Mesendoderm (in vitro differentiated cells): ENCODE measurements at regions not wholly inside any gene's neighbourhood (a gene's known extent, or its start where the extent isn't known, plus 50 kb on each side); places are given as distances from the start of the nearest gene placed in this dataset.

ENCODE experiments used
- DNase-seq: peaks from one replicate; pipeline ENCODE4 v3.0.0; 2013
- H2AK5ac ChIP-seq: 2 replicates; pipeline ENCODE4 v1.6.1; 2013; ENCODE audit warnings: low read length, inconsistent platforms
- H2BK120ac ChIP-seq: 2 replicates; pipeline ENCODE4 v1.6.1; 2013; ENCODE audit warnings: low read depth, mild to moderate bottlenecking, low read length, moderate library complexity, mixed read lengths
- H2BK15ac ChIP-seq: replicated peaks from 2 replicates; pipeline ENCODE4 v1.6.1; 2013; ENCODE audit warnings: low read depth, mild to moderate bottlenecking, moderate library complexity
- H2BK5ac ChIP-seq: 2 replicates; pipeline ENCODE4 v1.6.1; 2013; ENCODE audit warnings: low read length, inconsistent platforms
- H3K18ac ChIP-seq: 2 replicates; pipeline ENCODE4 v1.6.1; 2013; ENCODE audit warnings: mild to moderate bottlenecking, low read length, mixed read lengths
- H3K23ac ChIP-seq: one replicate; pipeline ENCODE4 v1.6.1; 2013; ENCODE audit warnings: low read length
- H3K27ac ChIP-seq: 2 replicates; pipeline ENCODE4 v1.5.1; 2013; ENCODE audit warnings: low read depth, mild to moderate bottlenecking, inconsistent platforms, low read length, moderate library complexity
- H3K27me3 ChIP-seq: 2 replicates; pipeline ENCODE4 v1.6.1; 2013; ENCODE audit warnings: low read length, control low read depth, mild to moderate bottlenecking, inconsistent platforms; ENCODE audit not compliant: insufficient read depth, poor library complexity
- H3K36me3 ChIP-seq: 2 replicates; pipeline ENCODE4 v1.6.1; 2013; ENCODE audit warnings: low read length, inconsistent platforms; ENCODE audit not compliant: control insufficient read depth, insufficient read depth
- H3K4ac ChIP-seq: one replicate; pipeline ENCODE4 v1.6.1; 2013; ENCODE audit warnings: low read depth, mild to moderate bottlenecking, low read length, moderate library complexity
- H3K4me1 ChIP-seq: 2 replicates; pipeline ENCODE4 v1.6.1; 2013; ENCODE audit warnings: low read depth, low read length, inconsistent platforms; ENCODE audit not compliant: control insufficient read depth
- H3K4me2 ChIP-seq: 2 replicates; pipeline ENCODE4 v1.6.1; 2013; ENCODE audit warnings: low read length
- H3K4me3 ChIP-seq: 2 replicates; pipeline ENCODE4 v1.5.1; 2013; ENCODE audit warnings: mild to moderate bottlenecking, low read length
- H3K56ac ChIP-seq: one replicate; pipeline ENCODE4 v1.6.1; 2013; ENCODE audit warnings: low read length
- H3K79me1 ChIP-seq: 2 replicates; pipeline ENCODE4 v1.6.1; 2013; ENCODE audit warnings: low read length, inconsistent platforms
- H3K79me2 ChIP-seq: 2 replicates; pipeline ENCODE4 v1.6.1; 2013; ENCODE audit warnings: mild to moderate bottlenecking, low read length; ENCODE audit not compliant: control insufficient read depth, insufficient read depth
- H3K9ac ChIP-seq: 2 replicates; pipeline ENCODE4 v1.6.1; 2013; ENCODE audit warnings: low read length, inconsistent platforms
- H4K5ac ChIP-seq: one replicate; pipeline ENCODE4 v1.6.1; 2013; ENCODE audit warnings: low read length
- H4K8ac ChIP-seq: one replicate; pipeline ENCODE4 v1.6.1; 2013; ENCODE audit warnings: low read depth, mild to moderate bottlenecking, control low read depth, low read length, moderate library complexity
- WGBS: extraction: QIAGEN DNeasy Blood & Tissue Kit; methylation state at CpG from one replicate; pipeline ENCODE4 v1.1.7; 2013; ENCODE audit warnings: low lambda C conversion rate, missing lambda C conversion rate; ENCODE audit not compliant: insufficient coverage; ENCODE audit errors: extremely low coverage; 5-methylcytosine and 5-hydroxymethylcytosine counted together

GRCh38 chr7:156220078-156220605 lies 407.9 kb upstream of the SHH start:
- no peaks in the 10 kb centered on the region for H3K4me1 ChIP-seq
- no peak overlapping the region for H3K18ac ChIP-seq
- no peak overlapping the region for H2BK5ac ChIP-seq
- H4K5ac ChIP-seq, result no peak overlapping the region
- H3K23ac ChIP-seq, result no peak overlapping the region
- H3K79me2 ChIP-seq, result no peaks in the 10 kb centered on the region
- H3K4ac ChIP-seq, result no peak overlapping the region
- H3K36me3 ChIP-seq, result no peaks in the 10 kb centered on the region
- H3K4me3 ChIP-seq, result no peak overlapping the region
- no peaks in the 10 kb centered on the region for H3K79me1 ChIP-seq
- H4K8ac ChIP-seq, result no peak overlapping the region
- H3K27me3 ChIP-seq, result no peaks in the 10 kb centered on the region
- H2BK120ac ChIP-seq, result no peak overlapping the region
- DNase-seq, result no peak
- H3K56ac ChIP-seq, result no peak overlapping the region
- no peak overlapping the region for H2BK15ac ChIP-seq
- no peak overlapping the region for H3K27ac ChIP-seq
- no CpG with 5 or more reads among the region's 16 CpGs for WGBS
- no peak overlapping the region for H3K4me2 ChIP-seq
- no peak overlapping the region for H2AK5ac ChIP-seq
- H3K9ac ChIP-seq, result no peak overlapping the region

- Histone ChIP-seq H3K56ac (no peak overlapping the region), H3K27ac (no peak overlapping the region), H4K5ac (no peak overlapping the region), H3K36me3 (no peaks in the 10 kb centered on the region), H2BK5ac (no peak overlapping the region), H3K4me1 (no peaks in the 10 kb centered on the region), H3K4ac (no peak overlapping the region), H2BK120ac (no peak overlapping the region), H3K79me1 (no peaks in the 10 kb centered on the region), H2AK5ac (no peak overlapping the region), H3K18ac (no peak overlapping the region), H4K8ac (no peak overlapping the region), H3K23ac (no peak overlapping the region), H3K4me3 (no peak overlapping the region), H3K79me2 (no peaks in the 10 kb centered on the region), H3K4me2 (no peak overlapping the region), H3K27me3 (no peaks in the 10 kb centered on the region), H3K9ac (no peak overlapping the region), H2BK15ac (no peak overlapping the region)
- no CpG with 5 or more reads among the region's 18 CpGs for WGBS
- DNase-seq, result no peak
These were observed 407.2 kb upstream of the SHH start for GRCh38 chr7:156219307-156220077.

DNA sequence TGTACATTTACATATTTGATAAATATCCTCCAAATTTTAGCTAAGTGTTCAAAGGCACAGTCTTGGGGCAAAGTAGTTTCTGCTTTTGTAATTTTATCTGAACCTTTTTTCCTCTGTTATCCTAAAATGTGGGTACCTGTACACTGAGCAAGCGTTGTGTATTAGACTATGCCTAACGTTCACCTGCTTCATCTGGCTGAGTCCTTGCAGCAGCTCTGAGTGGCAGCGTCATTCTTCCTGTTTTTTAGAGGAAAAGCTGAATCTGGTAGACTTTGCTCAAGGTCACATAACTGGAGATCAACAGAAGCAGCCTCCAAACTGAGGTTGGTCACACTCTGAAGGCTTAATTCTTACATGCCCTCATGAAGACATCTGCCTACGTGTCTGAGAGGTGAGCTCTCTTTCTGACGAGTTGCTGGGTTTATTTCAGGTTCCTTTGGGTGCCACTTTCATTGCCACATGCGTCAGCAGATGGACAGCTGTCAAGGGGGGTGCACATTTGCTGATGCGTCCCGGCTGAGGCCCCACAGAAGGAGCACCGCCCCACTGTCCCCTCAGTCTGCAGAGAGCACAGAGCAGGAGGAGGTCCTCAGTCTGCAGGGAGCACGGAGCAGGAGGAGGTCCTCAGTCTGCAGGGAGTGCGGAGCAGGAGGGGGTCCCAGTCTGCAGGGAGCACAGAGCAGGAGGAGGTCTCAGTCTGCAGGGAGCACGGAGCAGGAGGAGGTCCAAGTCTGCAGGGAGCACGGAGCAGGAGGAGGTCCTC lies 406.5 kb upstream of the SHH start:
- no CpG with 5 or more reads among the region's 13 CpGs for WGBS
- Histone ChIP-seq H2BK15ac (no peak overlapping the region), H3K79me1 (no peaks in the 10 kb centered on the region), H3K27ac (no peak overlapping the region), H3K4ac (no peak overlapping the region), H4K5ac (no peak overlapping the region), H3K23ac (no peak overlapping the region), H4K8ac (no peak overlapping the region), H2BK5ac (no peak overlapping the region), H3K36me3 (no peaks in the 10 kb centered on the region), H2BK120ac (no peak overlapping the region), H3K27me3 (no peaks in the 10 kb centered on the region), H3K9ac (no peak overlapping the region), H3K79me2 (no peaks in the 10 kb centered on the region), H2AK5ac (no peak overlapping the region), H3K4me3 (no peak overlapping the region), H3K4me2 (no peak overlapping the region), H3K18ac (no peak overlapping the region), H3K4me1 (no peaks in the 10 kb centered on the region), H3K56ac (no peak overlapping the region)
- no peak for DNase-seq

DNA sequence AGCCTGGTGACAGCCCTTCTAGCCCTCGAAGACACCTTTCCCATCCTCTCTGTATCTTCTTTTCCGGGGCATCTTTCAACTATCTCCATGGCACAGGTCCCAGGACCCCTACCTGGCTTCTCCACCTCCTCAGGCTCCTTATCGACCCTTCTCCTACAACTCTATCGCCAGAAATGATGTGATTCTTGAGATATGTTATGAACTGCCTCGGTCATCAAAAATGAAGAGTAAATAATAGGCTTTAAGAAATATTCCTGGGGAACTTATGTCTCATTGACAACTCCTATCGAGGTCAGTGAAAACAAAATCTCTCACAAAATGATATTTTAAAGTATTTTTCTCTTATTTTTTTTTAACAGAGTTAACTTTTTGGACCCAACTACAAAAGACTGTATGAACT lies 405.5 kb upstream of the SHH start:
- Histone ChIP-seq H3K79me1 (no peaks in the 10 kb centered on the region), H4K5ac (no peak overlapping the region), H3K23ac (no peak overlapping the region), H2BK15ac (no peak overlapping the region), H3K27me3 (no peaks in the 10 kb centered on the region), H3K4me1 (no peaks in the 10 kb centered on the region), H3K4ac (no peak overlapping the region), H3K18ac (no peak overlapping the region), H3K36me3 (no peaks in the 10 kb centered on the region), H3K9ac (no peak overlapping the region), H3K56ac (no peak overlapping the region), H3K4me3 (no peak overlapping the region), H3K79me2 (no peaks in the 10 kb centered on the region), H2BK120ac (no peak overlapping the region), H2AK5ac (no peak overlapping the region), H3K4me2 (no peak overlapping the region), H4K8ac (no peak overlapping the region), H3K27ac (no peak overlapping the region), H2BK5ac (no peak overlapping the region)
- no CpG with 5 or more reads among the region's 6 CpGs for WGBS
- no peak for DNase-seq

- H3K27ac ChIP-seq, result no peak overlapping the region
- H3K4me2 ChIP-seq, result no peak overlapping the region
- H3K4ac ChIP-seq, result no peak overlapping the region
- H2BK5ac ChIP-seq, result no peak overlapping the region
- H3K23ac ChIP-seq, result no peak overlapping the region
- H3K36me3 ChIP-seq, result no peaks in the 10 kb centered on the region
- H4K5ac ChIP-seq, result no peak overlapping the region
- no peak overlapping the region for H2BK15ac ChIP-seq
- no peak for DNase-seq
- no CpG with 5 or more reads among the region's 7 CpGs for whole genome bisulfite sequencing
- H2BK120ac ChIP-seq, result no peak overlapping the region
- no peaks in the 10 kb centered on the region for H3K4me1 ChIP-seq
- H3K18ac ChIP-seq, result no peak overlapping the region
- H3K56ac ChIP-seq, result no peak overlapping the region
- no peak overlapping the region for H3K9ac ChIP-seq
- H3K27me3 ChIP-seq, result no peaks in the 10 kb centered on the region
- no peaks in the 10 kb centered on the region for H3K79me1 ChIP-seq
- H3K4me3 ChIP-seq, result no peak overlapping the region
- H4K8ac ChIP-seq, result no peak overlapping the region
- no peak overlapping the region for H2AK5ac ChIP-seq
- no peaks in the 10 kb centered on the region for H3K79me2 ChIP-seq
These were observed 396.8 kb upstream of the SHH start for GRCh38 chr7:156209087-156209486.
